ENCODE measurements at regions not wholly inside any gene's neighbourhood (a gene's known extent, or its start where the extent isn't known, plus 50 kb on each side); places are given as distances from the start of the nearest gene placed in this dataset.

DNA sequence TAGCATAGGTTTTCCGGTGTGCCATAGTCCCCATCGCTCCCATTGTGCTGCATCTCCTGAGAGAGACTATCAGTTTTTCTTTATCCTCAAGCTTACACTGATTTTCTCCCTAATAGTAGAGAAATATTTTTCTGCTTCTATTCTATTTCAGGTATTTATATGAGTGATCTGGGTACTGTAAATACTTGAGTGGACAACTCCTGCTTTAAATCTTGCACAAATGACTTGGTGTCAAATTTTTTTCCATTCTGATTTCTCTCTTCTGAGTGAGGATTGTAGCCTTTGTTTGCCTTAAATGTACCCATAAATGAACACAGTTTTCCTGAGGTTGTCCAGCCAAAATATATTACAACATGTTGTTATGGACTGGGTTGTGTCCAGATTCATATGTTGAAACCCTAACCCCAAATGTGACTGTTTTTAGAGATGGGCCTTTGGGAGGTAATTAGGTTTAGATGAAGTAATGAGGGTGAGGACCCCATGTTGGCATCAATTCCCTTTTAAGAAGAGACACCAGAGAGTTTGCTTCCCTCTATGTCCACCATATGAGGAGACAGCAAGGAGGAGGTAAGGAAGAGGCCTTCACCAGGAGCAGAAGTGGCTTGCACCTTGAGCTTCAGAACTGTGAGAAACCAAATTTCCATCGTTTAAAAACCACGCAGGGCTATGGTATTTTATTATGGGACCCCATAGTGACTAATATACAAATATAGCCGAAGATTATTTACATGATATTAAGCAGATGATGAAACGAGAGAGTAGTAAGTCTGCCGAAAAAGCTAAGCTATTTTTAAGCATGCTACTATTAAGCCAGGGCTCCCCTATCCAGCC, 336.4 kb upstream of the MPDZ start:
- DNase-seq (ENCODE audit: low read depth), result no peak
- no peak overlapping the region for H3K4me3 ChIP-seq (ENCODE audit: low read length)
- TF ChIP-seq, protein P1, sequence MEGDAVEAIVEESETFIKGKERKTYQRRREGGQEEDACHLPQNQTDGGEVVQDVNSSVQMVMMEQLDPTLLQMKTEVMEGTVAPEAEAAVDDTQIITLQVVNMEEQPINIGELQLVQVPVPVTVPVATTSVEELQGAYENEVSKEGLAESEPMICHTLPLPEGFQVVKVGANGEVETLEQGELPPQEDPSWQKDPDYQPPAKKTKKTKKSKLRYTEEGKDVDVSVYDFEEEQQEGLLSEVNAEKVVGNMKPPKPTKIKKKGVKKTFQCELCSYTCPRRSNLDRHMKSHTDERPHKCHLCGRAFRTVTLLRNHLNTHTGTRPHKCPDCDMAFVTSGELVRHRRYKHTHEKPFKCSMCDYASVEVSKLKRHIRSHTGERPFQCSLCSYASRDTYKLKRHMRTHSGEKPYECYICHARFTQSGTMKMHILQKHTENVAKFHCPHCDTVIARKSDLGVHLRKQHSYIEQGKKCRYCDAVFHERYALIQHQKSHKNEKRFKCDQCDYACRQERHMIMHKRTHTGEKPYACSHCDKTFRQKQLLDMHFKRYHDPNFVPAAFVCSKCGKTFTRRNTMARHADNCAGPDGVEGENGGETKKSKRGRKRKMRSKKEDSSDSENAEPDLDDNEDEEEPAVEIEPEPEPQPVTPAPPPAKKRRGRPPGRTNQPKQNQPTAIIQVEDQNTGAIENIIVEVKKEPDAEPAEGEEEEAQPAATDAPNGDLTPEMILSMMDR (conservative IDR thresholded peaks at IDR 0.05; ENCODE audit: low read depth, low read length), result no peak

DNA sequence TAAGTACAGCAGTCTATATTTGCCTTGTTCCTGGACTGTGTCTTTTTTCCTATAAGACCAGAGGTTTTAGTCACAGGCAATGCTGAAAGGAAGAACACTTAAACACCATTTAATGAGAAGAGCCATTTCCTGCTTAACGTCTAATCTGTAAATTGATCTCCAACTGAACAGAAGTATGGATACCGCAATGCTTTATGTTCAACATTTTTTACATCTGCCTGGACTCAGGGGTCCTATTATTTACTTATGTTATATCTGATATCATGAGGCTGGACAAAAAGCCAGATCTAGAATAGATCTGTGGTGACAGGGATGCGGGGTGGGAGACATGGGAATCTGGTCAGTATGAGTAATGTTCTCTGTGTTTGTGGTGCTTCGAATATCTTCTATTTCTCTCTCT, 334.6 kb upstream of the MPDZ start:
- DNase-seq (ENCODE audit: low read depth), result no peak
- TF ChIP-seq, protein P1 (conservative IDR thresholded peaks at IDR 0.05; ENCODE audit: low read depth, low read length), result no peak
- H3K4me3 ChIP-seq (ENCODE audit: low read length), result no peak overlapping the region

DNA sequence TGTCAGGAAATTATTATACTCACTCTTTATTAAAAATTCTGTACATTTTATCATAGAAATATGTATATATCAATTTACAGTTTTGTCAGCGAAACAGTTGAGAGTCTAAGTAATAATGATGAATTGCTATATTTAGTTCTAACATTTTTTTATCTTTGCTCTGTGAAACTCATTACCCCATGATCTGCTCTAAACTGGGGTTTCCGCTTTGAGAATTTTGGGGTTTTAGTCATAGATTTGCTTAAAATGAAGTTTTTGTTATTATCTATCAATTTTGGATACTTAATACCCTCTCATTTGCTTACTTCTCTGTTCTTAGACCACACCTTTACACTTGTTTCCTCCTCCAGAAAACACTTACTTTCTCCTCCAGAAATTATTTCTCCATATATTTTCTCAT, 333.8 kb upstream of the MPDZ start:
- TF ChIP-seq, protein P1 (conservative IDR thresholded peaks at IDR 0.05; ENCODE audit: low read depth, low read length), result no peak
- DNase-seq (ENCODE audit: low read depth), result no peak
- no peak overlapping the region for H3K4me3 ChIP-seq (ENCODE audit: low read length)

DNA sequence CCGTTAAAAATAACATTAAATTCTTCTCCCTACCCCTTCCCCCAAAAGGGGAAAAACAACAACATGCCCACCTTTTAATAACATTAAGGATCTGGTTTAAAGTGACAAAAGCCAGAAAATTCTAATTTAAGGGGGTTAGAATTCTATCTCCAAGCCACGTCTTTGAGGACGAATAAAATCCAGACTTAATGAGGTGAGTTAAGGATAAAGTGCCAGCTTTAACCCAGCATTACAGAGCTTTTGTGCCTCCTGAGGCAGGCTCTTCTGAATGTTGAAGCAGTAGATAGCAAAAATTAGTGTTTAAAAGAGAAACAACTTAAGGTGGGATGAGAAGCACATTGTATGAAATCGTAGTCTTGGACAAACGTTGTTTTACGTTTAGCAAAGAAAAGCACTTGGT, 329.0 kb upstream of the MPDZ start:
- DNase-seq (ENCODE audit: low read depth), result no peak
- TF ChIP-seq, protein P1 (conservative IDR thresholded peaks at IDR 0.05; ENCODE audit: low read depth, low read length), result no peak
- no peak overlapping the region for H3K4me3 ChIP-seq (ENCODE audit: low read length)

DNA sequence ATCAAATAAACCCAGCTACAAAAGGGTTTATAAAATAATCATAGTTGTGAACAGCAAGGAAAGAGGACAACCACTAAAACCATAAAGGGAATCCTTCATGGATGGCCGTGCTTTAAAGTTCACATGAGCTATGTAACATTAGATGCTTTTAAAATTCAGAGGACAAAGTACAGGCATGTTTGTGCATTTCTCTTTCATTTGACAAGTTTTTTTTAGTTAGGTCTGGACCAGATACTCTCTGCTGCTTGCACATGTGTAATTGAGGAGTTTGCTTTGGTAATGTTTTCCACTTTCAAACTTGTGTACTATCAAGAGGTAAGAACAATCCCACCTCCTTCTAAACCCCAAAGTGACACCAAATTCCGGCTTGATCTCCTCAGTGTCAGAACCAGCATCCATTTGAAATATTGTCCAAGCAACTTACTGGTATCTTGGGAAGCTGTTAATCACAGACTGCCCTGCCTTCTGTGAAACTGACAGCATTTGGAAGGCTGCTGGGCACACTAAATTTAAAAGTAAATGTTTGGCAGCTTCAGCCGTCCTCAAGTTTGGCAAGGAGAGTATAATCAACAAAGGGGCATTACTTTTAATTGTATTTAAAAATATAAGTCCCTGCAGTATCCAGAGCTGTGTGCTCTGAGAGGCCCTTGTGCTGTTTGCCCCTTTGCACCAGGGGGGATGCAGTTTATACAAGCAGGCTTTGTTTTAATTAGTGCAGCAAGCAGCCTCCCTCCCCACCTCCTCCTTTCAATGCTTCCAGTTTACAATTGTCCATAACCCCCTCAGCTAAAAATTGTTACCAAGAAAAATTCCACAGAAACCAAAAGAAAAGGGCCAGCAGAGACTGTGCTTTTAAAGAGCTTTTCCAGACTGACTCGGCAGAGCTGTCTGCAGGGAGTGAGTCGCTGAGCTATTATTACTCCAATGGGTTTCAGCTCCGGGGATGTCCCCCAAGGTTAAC, 328.3 kb upstream of the MPDZ start:
- H3K4me3 ChIP-seq (ENCODE audit: low read length), result no peak overlapping the region
- DNase-seq (ENCODE audit: low read depth), result no peak
- TF ChIP-seq, protein P1 (conservative IDR thresholded peaks at IDR 0.05; ENCODE audit: low read depth, low read length), result no peak

DNA sequence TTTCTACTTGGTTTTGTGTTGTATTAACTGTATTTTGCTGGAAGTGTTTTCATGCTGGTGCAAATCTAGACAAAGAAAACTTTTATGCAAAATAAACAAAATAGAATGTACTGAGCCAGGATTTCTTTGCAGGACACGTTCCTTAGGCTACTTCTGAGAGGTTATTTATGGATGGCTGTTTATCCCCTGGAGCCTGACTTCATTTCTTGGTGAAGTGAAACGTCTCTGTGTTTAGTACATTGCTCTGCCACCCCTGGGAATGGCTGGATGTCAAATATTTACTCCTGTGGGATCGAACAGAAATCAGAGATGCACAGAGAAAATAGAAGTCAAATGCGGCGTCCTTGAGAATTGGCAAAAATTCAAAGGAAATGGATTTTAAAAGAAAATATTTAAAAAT, 327.1 kb upstream of the MPDZ start:
- TF ChIP-seq, protein P1 (conservative IDR thresholded peaks at IDR 0.05; ENCODE audit: low read depth, low read length), result no peak
- no peak for DNase-seq (ENCODE audit: low read depth)
- no peak overlapping the region for H3K4me3 ChIP-seq (ENCODE audit: low read length)
